ENCODE measurements at regions not wholly inside any gene's neighbourhood (a gene's known extent, or its start where the extent isn't known, plus 50 kb on each side); places are given as distances from the start of the nearest gene placed in this dataset.

DNA sequence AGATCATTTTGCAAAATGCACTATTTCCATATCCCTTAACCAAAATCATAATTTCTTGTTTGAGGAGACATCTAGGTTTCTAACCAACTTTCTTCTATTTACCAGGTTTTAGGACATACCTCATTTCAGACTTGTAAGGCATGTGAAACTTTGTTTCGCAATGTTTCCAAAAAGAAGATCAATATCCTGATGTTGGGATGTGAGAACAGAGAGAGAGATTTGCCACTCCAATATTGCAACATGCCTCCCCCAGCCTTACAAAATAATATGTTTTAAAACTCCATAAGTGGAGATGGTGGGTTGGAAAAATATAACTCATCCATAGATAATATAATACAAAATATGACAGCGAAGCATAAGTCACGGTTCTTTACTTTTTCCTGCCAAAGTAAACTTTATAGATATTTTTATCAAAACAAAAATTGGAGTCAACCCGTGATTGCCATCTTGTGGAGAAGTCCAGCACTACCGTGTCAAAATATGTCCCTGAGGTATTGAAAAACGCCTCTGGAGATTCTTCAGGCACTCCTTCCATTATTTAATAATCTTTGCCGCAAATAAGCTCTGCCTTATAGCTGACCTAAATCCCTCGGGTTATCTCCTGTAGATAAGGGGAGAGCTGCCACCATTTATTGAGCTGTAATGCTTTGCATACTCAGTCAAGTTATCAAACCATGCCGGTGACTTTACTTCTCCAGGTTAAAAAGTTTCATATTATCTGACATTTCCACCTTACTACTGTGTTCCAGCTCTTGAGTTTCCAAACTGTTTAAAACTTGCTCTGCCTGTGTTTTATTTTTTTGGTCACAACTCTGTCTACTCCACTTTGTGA, 534.2 kb downstream of the HACE1 start:
- Histone ChIP-seq H3K27me3 (ENCODE audit: insufficient read depth, low read depth, low read length) (no peaks in the 10 kb centered on the region), H3K27ac (ENCODE audit: low read length) (no peak overlapping the region), H3K4me3 (ENCODE audit: low read length) (no peak overlapping the region), H3F3A (ENCODE audit: insufficient read depth, low read length, poor library complexity, severe bottlenecking) (no peaks in the 10 kb centered on the region), H3K79me2 (replicated peaks; ENCODE audit: insufficient read depth, low read length) (no peaks in the 10 kb centered on the region), H3K4me2 (ENCODE audit: low read length) (no peak overlapping the region), H3K9me2 (ENCODE audit: insufficient read depth, low read length) (no peaks in the 10 kb centered on the region), H4K20me1 (ENCODE audit: insufficient read depth) (no peaks in the 10 kb centered on the region), H3K9me3 (ENCODE audit: low read length) (no peaks in the 10 kb centered on the region), H3K36me3 (ENCODE audit: insufficient read depth, low read length) (no peaks in the 10 kb centered on the region), H2AFZ (ENCODE audit: low read depth, low read length) (no peak overlapping the region), H3K9ac (ENCODE audit: low read length) (no peak overlapping the region)
- TF ChIP-seq POLR2AphosphoS5 (IDR thresholded peaks at IDR 0.05), result no peak
- no peak for TF ChIP-seq MXI1 (conservative IDR thresholded peaks at IDR 0.05; ENCODE audit: poor library complexity, severe bottlenecking)
- TF ChIP-seq, protein P1, sequence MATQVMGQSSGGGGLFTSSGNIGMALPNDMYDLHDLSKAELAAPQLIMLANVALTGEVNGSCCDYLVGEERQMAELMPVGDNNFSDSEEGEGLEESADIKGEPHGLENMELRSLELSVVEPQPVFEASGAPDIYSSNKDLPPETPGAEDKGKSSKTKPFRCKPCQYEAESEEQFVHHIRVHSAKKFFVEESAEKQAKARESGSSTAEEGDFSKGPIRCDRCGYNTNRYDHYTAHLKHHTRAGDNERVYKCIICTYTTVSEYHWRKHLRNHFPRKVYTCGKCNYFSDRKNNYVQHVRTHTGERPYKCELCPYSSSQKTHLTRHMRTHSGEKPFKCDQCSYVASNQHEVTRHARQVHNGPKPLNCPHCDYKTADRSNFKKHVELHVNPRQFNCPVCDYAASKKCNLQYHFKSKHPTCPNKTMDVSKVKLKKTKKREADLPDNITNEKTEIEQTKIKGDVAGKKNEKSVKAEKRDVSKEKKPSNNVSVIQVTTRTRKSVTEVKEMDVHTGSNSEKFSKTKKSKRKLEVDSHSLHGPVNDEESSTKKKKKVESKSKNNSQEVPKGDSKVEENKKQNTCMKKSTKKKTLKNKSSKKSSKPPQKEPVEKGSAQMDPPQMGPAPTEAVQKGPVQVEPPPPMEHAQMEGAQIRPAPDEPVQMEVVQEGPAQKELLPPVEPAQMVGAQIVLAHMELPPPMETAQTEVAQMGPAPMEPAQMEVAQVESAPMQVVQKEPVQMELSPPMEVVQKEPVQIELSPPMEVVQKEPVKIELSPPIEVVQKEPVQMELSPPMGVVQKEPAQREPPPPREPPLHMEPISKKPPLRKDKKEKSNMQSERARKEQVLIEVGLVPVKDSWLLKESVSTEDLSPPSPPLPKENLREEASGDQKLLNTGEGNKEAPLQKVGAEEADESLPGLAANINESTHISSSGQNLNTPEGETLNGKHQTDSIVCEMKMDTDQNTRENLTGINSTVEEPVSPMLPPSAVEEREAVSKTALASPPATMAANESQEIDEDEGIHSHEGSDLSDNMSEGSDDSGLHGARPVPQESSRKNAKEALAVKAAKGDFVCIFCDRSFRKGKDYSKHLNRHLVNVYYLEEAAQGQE (IDR thresholded peaks at IDR 0.05; ENCODE audit: borderline replicate concordance), result no peak
- peak; percentile 81 for TF ChIP-seq RAD21 (conservative IDR thresholded peaks at IDR 0.05)
- TF ChIP-seq EZH2 (IDR thresholded peaks at IDR 0.05; ENCODE audit: borderline replicate concordance, insufficient read depth, low read length, poor library complexity, severe bottlenecking), result no peak
- TF ChIP-seq, protein P2, sequence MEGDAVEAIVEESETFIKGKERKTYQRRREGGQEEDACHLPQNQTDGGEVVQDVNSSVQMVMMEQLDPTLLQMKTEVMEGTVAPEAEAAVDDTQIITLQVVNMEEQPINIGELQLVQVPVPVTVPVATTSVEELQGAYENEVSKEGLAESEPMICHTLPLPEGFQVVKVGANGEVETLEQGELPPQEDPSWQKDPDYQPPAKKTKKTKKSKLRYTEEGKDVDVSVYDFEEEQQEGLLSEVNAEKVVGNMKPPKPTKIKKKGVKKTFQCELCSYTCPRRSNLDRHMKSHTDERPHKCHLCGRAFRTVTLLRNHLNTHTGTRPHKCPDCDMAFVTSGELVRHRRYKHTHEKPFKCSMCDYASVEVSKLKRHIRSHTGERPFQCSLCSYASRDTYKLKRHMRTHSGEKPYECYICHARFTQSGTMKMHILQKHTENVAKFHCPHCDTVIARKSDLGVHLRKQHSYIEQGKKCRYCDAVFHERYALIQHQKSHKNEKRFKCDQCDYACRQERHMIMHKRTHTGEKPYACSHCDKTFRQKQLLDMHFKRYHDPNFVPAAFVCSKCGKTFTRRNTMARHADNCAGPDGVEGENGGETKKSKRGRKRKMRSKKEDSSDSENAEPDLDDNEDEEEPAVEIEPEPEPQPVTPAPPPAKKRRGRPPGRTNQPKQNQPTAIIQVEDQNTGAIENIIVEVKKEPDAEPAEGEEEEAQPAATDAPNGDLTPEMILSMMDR (IDR thresholded peaks at IDR 0.05; ENCODE audit: poor library complexity, severe bottlenecking), result peak; percentile 79
- TF ChIP-seq SMC3 (conservative IDR thresholded peaks at IDR 0.05; ENCODE audit: poor library complexity), result peak; percentile 78
- TF ChIP-seq TAF1 (IDR thresholded peaks at IDR 0.05; ENCODE audit: low read depth), result no peak
- TF ChIP-seq EP300 (conservative IDR thresholded peaks at IDR 0.05; ENCODE audit: poor library complexity, severe bottlenecking), result no peak

DNA sequence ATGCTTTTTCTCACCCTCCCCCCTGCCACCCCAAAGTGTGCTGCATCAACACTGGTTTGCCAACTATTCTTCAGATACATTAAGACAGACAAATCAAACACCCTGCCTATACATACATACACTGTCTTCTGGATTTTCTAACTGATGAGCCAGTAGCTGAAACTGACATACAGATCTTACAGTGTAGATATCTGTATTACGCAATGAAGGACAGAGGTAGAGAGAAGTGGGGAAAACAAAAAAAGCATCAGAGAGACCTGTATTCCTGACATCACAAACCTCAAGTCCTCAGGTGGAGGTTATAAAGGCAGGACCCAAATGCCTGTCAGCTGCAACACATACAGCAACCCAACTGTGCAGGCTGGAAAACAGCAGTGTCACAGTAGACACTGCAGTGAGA, 535.4 kb downstream of the HACE1 start:
- no peak overlapping the region for H3K27ac ChIP-seq (ENCODE audit: low read length)
- TF ChIP-seq EZH2 (IDR thresholded peaks at IDR 0.05; ENCODE audit: borderline replicate concordance, insufficient read depth, low read length, poor library complexity, severe bottlenecking), result no peak
- TF ChIP-seq MXI1 (conservative IDR thresholded peaks at IDR 0.05; ENCODE audit: poor library complexity, severe bottlenecking), result no peak
- TF ChIP-seq EP300 (conservative IDR thresholded peaks at IDR 0.05; ENCODE audit: poor library complexity, severe bottlenecking), result no peak
- no peak for TF ChIP-seq RAD21 (conservative IDR thresholded peaks at IDR 0.05)
- TF ChIP-seq, protein P1 (IDR thresholded peaks at IDR 0.05; ENCODE audit: borderline replicate concordance), result no peak
- no peak for TF ChIP-seq POLR2AphosphoS5 (IDR thresholded peaks at IDR 0.05)
- TF ChIP-seq TAF1 (IDR thresholded peaks at IDR 0.05; ENCODE audit: low read depth), result no peak
- TF ChIP-seq, protein P2 (IDR thresholded peaks at IDR 0.05; ENCODE audit: poor library complexity, severe bottlenecking), result no peak
- no peak for TF ChIP-seq SMC3 (conservative IDR thresholded peaks at IDR 0.05; ENCODE audit: poor library complexity)
- H2AFZ ChIP-seq (ENCODE audit: low read depth, low read length), result no peak overlapping the region

More for the DNA sequence above, 535.4 kb downstream of the HACE1 start:
- H3K9me2 ChIP-seq (ENCODE audit: insufficient read depth, low read length), result no peaks in the 10 kb centered on the region
- no peak overlapping the region for H3K9ac ChIP-seq (ENCODE audit: low read length)
- no peaks in the 10 kb centered on the region for H3K79me2 ChIP-seq (replicated peaks; ENCODE audit: insufficient read depth, low read length)
- H3K36me3 ChIP-seq (ENCODE audit: insufficient read depth, low read length), result no peaks in the 10 kb centered on the region
- no peaks in the 10 kb centered on the region for H3F3A ChIP-seq (ENCODE audit: insufficient read depth, low read length, poor library complexity, severe bottlenecking)
- no peak overlapping the region for H3K4me2 ChIP-seq (ENCODE audit: low read length)
- H4K20me1 ChIP-seq (ENCODE audit: insufficient read depth), result no peaks in the 10 kb centered on the region
- H3K4me3 ChIP-seq (ENCODE audit: low read length), result no peak overlapping the region
- H3K9me3 ChIP-seq (ENCODE audit: low read length), result no peaks in the 10 kb centered on the region
- no peaks in the 10 kb centered on the region for H3K27me3 ChIP-seq (ENCODE audit: insufficient read depth, low read depth, low read length)
